ENCODE measurements at regions not wholly inside any gene's neighbourhood (a gene's known extent, or its start where the extent isn't known, plus 50 kb on each side); places are given as distances from the start of the nearest gene placed in this dataset.

DNA sequence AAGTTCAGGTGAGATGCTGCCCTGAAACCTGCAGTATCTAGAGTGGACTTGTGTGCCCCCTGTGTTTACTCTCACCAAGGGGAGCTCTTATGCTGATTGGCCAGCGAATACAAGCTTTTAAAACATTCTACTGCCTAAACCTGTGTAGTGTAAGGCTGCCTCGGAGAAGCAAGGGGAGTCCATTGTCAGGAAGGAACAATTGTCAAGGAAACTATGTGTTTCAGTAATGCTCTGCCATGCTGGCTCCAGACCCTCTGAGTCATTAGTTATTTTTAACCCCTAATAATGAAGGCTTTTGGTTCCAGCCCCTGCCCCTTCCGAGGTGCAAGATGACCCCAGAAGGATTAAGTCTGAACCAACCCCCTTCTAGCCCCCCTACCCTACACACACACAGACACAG is 66.1 kb upstream of the CHMP2B start:
- Histone ChIP-seq H3K9me1 (ENCODE audit: control insufficient read depth, insufficient read depth, low read length) (no peaks in the 10 kb centered on the region), H4K20me1 (replicated peaks; ENCODE audit: control insufficient read depth, insufficient read depth, low read length) (no peaks in the 10 kb centered on the region), H3K36me3 (ENCODE audit: control insufficient read depth, insufficient read depth, low read length) (no peaks in the 10 kb centered on the region), H3K79me2 (ENCODE audit: control insufficient read depth, insufficient read depth, low read length) (no peaks in the 10 kb centered on the region), H3K4me1 (replicated peaks in 1 of 2; ENCODE audit: control insufficient read depth in 2 of 2, insufficient read depth in 2 of 2, low read length in 2 of 2) (no peaks in the 10 kb centered on the region), H3K4me3 (no peak overlapping the region), H3K9ac (ENCODE audit: insufficient read depth in 1 of 2, low read depth in 2 of 2, low read length in 2 of 2) (no peak overlapping the region), H3K27ac (ENCODE audit: extremely low read depth, low read depth, low read length) (no peak overlapping the region), H2AFZ (ENCODE audit: low read depth, low read length) (no peak overlapping the region), H3K9me3 (replicated peaks; ENCODE audit: control insufficient read depth, insufficient read depth, low read depth, low read length) (no peaks in the 10 kb centered on the region), H3K4me2 (ENCODE audit: insufficient read depth, low read length) (no peak overlapping the region), H3K27me3 (ENCODE audit: control insufficient read depth in 2 of 2, insufficient read depth in 2 of 2, low read length in 2 of 2) (no peaks in the 10 kb centered on the region)
- in situ Hi-C loops (cut with MboI) (no loop called here), intact Hi-C loops (cut with micrococcal nuclease) (no loop called here)
- no TSS peak for BruUV-seq (replicated peaks)
- POLR2A ChIA-PET = no interaction called here
- no peak for DNase-seq (ENCODE audit: extremely low read depth in 1 of 4, low spot score in 3 of 4)
- TF ChIP-seq TSC22D4 (tag; IDR thresholded peaks at IDR 0.05) = no peak
- TF ChIP-seq GABPB1 (CRISPR knock-in tag; IDR thresholded peaks at IDR 0.05) = no peak
- no peak for TF ChIP-seq SMARCA5 (IDR thresholded peaks at IDR 0.05)
- TF ChIP-seq TOE1 (IDR thresholded peaks at IDR 0.05; ENCODE audit: borderline replicate concordance) = no peak
- TF ChIP-seq TOE1 (CRISPR knock-in tag; IDR thresholded peaks at IDR 0.05; ENCODE audit: borderline replicate concordance, low read depth) = no peak
- FAIRE-seq = no peak
- CTCF ChIA-PET (ENCODE audit: low intra/inter-chr PET ratio) = no interaction called here
- ATAC-seq = no peak
- WGBS (ENCODE audit: insufficient coverage, low coverage, missing lambda C conversion rate) = 0% methylated on average over 2 of the region's 3 CpGs

DNA sequence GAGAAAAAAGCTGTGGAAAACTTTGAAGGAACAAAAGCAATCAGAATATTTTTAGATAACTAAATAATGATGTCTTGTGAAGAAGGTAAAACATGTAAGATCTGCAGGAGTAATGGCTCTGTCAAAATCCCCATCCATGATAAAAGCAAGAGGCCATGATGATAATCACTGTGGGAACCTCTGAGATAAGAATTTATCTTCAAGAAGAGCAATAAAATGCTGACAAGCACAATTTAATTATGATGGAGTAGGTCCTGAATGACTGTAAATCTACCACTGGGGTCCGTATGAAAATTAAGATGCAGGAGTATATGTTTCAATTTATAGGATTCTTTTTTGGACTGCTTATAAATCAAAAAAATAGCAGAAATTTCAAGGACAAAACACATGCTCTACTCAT is 68.3 kb upstream of the CHMP2B start:
- Histone ChIP-seq H2AFZ (ENCODE audit: low read depth, low read length) (no peak overlapping the region), H4K20me1 (replicated peaks; ENCODE audit: control insufficient read depth, insufficient read depth, low read length) (no peaks in the 10 kb centered on the region), H3K4me1 (replicated peaks in 1 of 2; ENCODE audit: control insufficient read depth in 2 of 2, insufficient read depth in 2 of 2, low read length in 2 of 2) (no peaks in the 10 kb centered on the region), H3K9ac (ENCODE audit: insufficient read depth in 1 of 2, low read depth in 2 of 2, low read length in 2 of 2) (no peak overlapping the region), H3K4me3 (no peak overlapping the region), H3K27ac (ENCODE audit: extremely low read depth, low read depth, low read length) (no peak overlapping the region), H3K79me2 (ENCODE audit: control insufficient read depth, insufficient read depth, low read length) (no peaks in the 10 kb centered on the region), H3K36me3 (ENCODE audit: control insufficient read depth, insufficient read depth, low read length) (no peaks in the 10 kb centered on the region), H3K9me1 (ENCODE audit: control insufficient read depth, insufficient read depth, low read length) (no peaks in the 10 kb centered on the region), H3K27me3 (ENCODE audit: control insufficient read depth in 2 of 2, insufficient read depth in 2 of 2, low read length in 2 of 2) (no peaks in the 10 kb centered on the region), H3K9me3 (replicated peaks; ENCODE audit: control insufficient read depth, insufficient read depth, low read depth, low read length) (no peaks in the 10 kb centered on the region), H3K4me2 (ENCODE audit: insufficient read depth, low read length) (no peak overlapping the region)
- 0% methylated on average over 1 of the region's 1 CpG for WGBS (ENCODE audit: insufficient coverage, low coverage, missing lambda C conversion rate)
- intact Hi-C loops (cut with micrococcal nuclease) = no loop called here
- POLR2A ChIA-PET = no interaction called here
- no peak for TF ChIP-seq RBFOX2 (IDR thresholded peaks at IDR 0.05; ENCODE audit: low read depth, low read length)
- peak; percentile 36 for TF ChIP-seq MAFF (IDR thresholded peaks at IDR 0.05; ENCODE audit: low read length)
- peak; percentile 26; the same call in 1 of the 2 replicates for TF ChIP-seq MAFG (tag; conservative IDR thresholded peaks at IDR 0.05)
- peak; percentile 47; the same call in 1 of the 2 replicates for TF ChIP-seq MAFK (IDR thresholded peaks at IDR 0.05; ENCODE audit: low read length)
- TF ChIP-seq NFIX (CRISPR knock-in tag; IDR thresholded peaks at IDR 0.05; ENCODE audit: low read depth) = no peak
- TF ChIP-seq C11orf30 (IDR thresholded peaks at IDR 0.05; ENCODE audit: low read depth) = peak; percentile 37; the same call in 1 of the 2 replicates
- peak; percentile 38; the same call in 1 of the 2 replicates for TF ChIP-seq ZNF316 (IDR thresholded peaks at IDR 0.05)
- in situ Hi-C loops (cut with MboI) = no loop called here
- ATAC-seq = no peak
- no peak for FAIRE-seq
- no peak for DNase-seq (ENCODE audit: extremely low read depth in 1 of 4, low spot score in 3 of 4)
- CTCF ChIA-PET (ENCODE audit: low intra/inter-chr PET ratio) = no interaction called here
- BruUV-seq (replicated peaks) = no TSS peak

Measured in K562 (cell line).